ENCODE measurements at regions not wholly inside any gene's neighbourhood (a gene's known extent, or its start where the extent isn't known, plus 50 kb on each side); places are given as distances from the start of the nearest gene placed in this dataset.
"Not testable (repeated sequence)": the region's sequence is repeated elsewhere in the genome, so short reads cannot be mapped to it uniquely, and the experiment has no call there.

DNA sequence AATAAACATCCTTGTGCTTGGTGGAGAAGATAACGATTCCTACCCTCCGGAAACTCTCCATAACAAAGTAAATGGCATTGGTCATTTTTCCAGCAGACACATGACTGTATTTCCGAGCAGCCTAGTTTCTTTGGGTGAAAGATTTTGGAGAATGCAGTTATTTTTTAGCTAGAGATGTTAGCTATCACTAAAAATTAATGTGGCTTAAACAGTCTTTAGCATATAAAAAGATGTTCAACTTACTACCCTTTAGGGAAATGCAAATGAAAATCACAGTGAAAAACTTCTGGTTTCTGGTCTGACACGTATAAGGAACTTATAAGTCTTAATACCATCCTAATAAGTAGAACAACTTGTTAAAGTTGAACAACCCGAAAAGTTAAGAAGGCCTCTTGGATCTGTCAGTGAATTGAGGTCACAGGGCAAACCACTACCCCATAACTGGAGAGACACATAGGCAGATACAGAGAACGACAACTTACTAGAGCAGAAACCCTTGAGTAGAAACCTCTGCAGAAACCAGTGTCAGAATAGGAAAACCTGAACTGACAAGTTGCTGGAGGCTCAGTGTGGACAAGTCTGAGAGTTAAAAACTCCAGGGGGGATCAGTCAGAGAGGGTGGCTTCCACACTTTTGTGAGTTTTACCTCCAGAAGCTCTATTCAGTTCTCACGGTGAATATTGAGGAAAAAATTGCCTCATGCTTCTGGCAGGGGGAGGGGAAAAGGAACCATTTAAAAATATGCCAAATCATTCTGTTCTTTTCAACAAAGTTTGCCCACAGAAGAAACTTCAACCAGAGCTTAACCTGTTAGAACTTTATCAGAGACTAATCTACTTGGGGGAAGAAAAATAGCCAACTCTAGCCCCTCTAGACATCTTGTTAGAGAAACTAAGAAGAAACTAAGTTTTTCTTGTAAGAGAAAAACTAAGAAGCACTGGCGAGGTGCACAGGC, 325.2 kb upstream of the RPS23 start:
- DNase-seq (ENCODE audit: low read depth in 2 of 2) = no peak

DNA sequence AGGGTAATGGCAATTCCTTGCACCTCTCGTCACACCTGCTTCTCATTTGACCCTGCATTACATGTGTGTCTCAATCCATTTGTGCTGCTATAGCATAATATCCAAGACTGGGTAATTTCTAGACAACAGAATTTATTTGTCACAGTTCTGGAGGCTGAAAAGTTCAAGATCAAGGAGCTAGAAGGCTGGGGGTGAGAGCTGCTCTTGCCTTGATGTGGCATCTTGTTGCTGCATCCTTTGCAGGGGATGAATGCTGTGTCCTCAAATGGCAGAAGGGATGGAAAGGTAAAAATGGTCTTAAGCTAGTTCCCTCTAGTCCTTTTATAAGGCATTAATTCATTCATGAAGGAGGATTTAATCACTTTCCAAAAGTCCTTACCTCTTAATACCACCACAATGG, 323.7 kb upstream of the RPS23 start:
- DNase-seq (ENCODE audit: low read depth in 2 of 2) = no peak

DNA sequence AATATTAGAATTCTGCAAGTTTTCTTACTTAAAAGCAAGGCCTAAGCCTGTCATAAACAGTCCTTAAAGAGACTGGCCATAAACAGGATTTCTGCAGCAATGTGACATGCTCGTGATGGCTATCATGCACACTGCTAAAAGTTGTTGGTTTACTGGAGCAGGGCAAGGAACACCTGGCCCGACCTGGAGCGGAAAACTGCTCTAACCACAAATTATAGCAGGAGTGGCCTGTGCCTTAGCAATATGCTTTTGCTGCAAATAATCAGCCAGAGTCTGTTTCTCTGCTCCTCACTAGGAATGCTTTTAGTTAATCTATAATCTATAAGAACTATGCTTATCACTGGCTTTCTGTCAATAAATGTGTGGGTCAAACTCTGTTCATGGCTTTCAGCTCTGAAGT, 322.9 kb upstream of the RPS23 start:
- no peak for DNase-seq (ENCODE audit: low read depth in 2 of 2)

DNA sequence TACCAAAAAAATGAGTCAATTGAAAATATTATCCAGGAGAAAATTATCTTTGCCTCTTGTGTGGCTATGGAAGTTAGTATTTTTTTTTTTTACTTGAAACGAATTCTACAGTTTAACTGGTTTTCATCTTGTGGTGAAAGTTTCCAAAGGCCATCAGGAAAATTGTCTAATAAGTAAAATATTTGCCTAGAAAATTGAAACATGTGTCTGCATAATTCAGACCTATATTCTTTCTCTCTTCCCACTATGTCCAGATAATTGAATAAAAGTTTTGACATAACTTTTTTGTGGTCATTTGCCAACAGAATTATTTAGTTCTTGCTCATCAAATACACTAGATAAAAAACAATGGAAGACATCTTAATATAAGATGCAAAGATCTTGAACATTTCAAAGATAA, 321.5 kb upstream of the RPS23 start:
- no peak for DNase-seq (ENCODE audit: low read depth in 2 of 2)

DNA sequence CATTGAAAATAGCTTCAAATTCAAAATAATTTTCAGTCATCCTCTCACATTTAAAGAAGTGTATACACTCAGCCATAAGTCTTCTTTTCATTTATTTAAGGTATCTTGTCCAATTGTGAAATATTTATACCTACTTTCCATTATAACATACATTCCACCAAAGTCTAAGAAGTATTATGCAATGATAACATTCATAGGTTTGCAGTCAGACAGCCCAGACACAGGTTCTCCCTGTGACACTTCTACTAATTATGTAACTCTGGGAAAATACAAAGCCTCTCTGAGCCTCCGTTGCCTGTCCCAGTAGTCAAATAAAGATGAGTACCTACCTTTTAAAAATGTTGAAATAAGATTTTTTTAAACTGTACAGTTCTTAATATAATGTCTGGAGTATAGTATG, 320.9 kb upstream of the RPS23 start:
- DNase-seq (ENCODE audit: low read depth in 2 of 2) = no peak

DNA sequence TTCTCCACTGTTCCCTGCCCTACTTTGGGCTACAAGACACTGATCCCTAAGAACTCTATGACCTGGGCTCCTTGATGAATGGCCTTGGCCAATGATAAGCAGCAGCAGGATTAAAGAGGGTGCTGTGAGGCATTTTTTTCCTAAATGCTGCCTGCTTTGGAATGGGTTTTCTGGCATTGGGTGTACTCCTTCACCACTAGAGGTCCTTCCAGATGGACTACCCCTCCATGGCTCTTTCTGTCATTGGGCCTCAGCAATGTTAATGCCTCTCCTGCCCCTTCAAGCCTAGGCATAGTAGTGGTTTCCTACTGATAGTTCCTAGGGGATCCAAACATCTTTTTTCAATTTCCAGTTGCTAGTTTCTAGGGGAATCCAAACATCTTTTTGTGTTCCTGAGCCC, 319.3 kb upstream of the RPS23 start:
- no peak for DNase-seq (ENCODE audit: low read depth in 2 of 2)

DNA sequence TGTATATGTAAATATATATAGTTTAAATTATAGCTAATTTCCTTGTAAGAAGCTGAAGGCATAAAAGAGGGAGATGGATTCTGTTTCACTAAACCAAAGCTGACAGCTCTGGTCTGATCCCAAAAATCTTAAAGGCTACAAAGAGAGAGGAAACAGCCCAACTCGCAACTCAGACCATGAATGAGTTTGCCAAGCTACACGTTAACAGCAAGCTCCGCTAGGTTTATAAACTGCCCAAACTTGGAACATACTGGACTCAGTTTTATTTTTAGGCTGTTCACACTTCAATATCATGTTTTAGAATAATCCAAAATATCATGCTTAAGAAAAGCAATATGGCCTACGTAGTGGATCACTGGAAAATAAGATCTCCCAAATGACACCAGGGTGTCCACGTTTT, 318.3 kb upstream of the RPS23 start:
- no peak for DNase-seq (ENCODE audit: low read depth in 2 of 2)

DNA sequence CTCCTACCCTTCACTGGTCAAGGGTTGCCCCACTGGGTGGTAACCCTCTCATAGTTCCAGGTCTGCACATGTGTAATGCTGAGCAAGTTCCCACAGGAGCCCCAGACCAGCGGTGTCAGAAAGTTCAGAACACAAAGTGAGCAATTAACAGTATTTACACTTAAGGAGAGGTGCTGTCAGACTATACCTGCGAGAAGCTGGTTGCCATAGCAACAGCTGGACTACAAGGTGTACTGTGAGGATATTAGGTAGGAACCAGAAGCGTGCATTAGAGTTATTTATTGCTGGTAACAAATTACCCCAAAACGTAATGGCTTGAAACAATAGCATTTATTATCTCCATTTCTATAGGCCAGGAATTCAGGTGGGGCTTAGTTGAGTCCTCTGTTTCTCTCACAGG, 317.0 kb upstream of the RPS23 start:
- no peak for DNase-seq (ENCODE audit: low read depth in 2 of 2)

DNA sequence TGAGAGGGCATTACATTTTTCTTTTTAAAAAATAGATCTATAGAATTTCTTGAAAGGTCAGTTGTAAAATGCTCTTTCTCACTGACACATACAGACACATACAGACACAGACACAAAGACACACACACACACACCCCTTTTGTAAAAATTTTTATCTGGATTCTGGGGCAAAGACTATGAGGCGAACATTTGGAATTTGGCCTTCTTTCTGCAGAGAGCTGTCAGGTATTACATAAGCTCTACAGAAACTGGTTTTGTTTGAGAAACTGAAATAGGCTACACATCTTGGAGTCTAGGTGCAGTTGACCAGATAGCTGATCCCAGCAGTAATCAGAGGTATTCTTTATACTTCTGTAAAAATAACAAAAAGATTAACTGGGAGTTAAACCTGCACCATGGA, 315.9 kb upstream of the RPS23 start:
- no peak for DNase-seq (ENCODE audit: low read depth in 2 of 2)

DNA sequence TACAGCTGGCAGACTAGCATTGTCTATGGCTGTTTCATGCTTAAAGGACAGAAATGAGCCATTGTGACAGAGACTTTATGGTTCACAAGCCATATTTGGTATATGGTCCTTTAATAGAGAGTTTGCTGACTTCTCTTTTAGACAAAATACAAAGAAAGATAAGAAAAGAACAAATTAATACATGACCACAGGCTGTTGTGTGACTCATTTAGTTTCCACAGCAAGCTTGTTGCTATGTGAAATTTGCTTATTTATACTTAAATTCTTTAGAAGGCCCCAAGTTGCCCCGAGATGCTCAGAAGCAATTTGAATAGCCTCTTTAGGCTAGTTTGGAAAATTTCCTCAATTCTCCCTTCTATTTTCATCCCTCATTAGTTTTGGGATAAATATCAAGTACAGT, 315.3 kb upstream of the RPS23 start:
- no peak for DNase-seq (ENCODE audit: low read depth in 2 of 2)

DNA sequence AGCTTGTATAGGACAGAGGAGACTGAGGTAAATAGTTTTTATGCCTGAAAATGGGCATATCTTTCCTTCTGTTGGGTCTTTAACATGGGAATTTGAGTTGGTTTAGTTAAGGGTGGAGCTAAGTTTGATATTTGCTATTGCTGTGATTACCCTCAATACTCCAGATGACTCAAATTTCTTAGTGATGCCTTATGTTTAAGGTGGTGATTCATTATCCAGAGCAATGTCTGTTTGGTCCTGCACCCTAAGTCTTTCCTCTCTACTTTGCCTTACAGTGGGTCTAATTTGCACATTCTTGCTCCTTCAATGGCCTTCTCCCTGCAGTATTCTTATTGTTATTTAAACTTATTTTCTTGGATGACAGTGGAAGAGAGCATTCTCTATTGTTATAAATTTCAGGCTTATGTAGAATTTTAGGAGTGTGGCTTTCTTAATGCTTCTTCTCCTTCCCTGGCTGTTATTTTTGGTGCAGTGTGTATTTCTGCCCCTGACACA, 312.9 kb upstream of the RPS23 start:
- no peak for DNase-seq (ENCODE audit: low read depth in 2 of 2)

DNA sequence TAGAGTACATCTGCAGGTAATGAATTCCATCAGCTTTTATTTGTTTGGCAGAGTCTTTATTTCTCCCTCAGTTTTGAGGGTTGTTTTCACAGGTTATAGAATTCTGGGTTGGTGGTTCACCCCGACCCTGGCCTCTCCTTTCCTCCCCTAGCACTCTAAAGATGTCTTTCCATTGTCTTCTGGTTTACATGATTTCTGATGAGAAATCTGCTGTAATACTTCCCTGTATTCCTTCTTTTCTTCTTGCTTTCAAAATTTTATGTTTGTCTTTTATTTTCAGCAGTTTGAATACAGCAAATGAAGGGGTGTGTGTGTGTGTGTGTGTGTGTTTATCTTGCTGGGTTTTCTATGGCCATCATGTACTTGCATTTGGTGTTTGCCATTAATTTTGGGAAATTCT, 312.0 kb upstream of the RPS23 start:
- no peak for DNase-seq (ENCODE audit: low read depth in 2 of 2)

DNA sequence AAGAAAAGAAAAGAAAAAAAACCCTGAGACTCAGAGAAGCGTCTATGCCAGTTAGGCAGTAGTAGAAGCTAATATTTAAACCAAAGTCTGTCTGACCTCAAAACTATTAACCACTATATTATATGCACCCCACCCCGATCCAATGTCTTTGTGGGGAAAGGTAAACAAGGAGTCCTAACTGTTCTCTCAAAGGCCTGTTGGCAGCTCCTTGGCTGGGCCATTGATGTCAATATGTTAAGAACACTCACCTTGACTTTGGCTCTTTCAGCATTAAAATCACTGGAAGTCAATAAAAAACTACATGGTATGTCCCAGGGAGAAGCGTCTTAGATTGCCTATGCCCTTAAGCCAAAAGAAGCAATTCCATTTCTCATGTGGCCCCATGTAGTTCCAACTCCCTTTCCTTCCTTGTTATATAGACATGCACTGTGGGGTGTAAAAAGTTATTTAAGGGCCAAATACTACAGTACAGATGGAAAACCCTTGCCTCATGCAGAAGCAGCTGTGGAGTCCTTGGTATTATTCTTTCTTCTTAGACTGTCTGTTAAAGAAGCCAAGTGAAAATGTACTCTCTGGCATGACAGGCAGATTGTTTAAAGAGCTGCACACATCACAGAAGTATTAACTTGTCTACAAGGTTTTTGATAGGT, 308.6 kb upstream of the RPS23 start:
- no peak for DNase-seq (ENCODE audit: low read depth in 2 of 2)

DNA sequence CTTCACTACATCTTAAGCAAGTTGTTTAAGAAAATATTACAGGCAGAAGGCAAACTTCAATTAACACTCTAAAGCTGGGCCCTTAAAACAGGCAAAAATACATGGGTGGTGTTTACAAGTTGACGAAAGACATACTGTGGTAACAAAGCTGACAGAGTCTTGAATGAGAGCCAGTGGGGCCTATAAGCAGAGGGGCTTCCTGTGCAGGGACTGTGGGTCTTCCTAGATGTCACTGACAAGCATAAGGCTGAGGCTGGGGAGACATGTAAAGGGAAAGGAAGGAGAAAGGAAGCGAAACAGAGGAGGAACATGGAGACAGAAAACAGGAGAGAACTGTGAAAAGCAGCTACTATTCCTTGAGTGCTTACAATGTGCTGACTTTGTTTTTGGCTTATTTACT, 308.0 kb upstream of the RPS23 start:
- no peak for DNase-seq (ENCODE audit: low read depth in 2 of 2)

DNA sequence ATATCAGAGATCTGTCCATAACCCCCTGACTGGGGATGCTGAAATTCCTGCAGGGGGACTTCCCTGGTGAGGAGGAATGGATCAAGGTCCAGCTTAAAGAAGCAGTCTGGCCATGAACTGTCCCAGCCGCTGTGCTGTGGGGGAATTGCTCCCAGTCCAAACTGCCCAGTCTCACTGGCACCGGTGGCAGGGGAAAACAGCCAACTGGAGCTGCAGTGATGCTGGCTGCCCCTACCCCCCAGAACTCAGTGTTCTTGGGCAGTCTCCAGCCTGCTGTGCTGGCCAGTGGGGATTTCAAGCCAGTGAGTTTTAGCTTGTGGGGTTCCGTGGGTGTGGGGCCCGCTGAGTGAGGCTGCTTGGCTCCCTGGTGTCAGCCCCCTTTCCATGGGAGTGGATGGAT, 306.5 kb upstream of the RPS23 start:
- no peak for DNase-seq (ENCODE audit: low read depth in 2 of 2)

DNA sequence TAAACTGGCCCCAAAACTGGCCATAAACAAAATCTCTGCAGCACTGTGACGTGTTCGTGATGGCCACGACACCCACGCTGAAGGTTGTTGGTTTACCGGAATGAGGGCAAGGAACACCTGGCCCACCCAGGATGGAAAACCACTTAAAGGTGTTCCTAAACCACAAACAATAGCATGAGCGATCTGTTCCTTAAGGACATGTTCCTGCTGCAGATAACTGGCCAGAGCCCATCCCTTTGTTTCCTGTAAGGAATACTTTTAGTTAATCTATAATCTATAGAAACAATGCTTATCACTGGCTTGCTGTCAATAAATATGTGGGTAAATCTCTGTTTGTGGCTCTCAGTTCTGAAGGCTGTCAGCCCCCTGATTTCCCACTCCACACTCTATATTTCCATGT, 305.2 kb upstream of the RPS23 start:
- DNase-seq (ENCODE audit: low read depth in 2 of 2) = not testable (repeated sequence)

DNA sequence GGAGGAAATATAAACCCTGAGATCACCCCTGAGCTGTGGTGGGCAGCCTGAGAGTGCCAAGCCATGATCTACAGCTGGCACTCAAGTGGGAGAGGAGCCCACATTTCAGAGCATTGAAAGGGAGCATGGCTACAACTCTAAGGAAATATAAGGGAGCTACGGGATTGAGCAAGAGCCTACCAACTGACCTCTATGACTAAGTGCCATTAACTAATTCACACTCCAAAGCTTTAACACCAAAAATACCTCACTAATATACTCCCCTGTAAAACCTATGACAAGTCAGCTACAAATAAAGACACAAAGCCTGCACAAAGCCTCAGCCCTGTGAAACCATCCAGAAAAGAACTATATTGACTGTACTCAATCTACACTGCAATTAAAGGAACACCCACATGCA, 286.8 kb upstream of the RPS23 start:
- no peak for DNase-seq (ENCODE audit: low read depth in 2 of 2)

DNA sequence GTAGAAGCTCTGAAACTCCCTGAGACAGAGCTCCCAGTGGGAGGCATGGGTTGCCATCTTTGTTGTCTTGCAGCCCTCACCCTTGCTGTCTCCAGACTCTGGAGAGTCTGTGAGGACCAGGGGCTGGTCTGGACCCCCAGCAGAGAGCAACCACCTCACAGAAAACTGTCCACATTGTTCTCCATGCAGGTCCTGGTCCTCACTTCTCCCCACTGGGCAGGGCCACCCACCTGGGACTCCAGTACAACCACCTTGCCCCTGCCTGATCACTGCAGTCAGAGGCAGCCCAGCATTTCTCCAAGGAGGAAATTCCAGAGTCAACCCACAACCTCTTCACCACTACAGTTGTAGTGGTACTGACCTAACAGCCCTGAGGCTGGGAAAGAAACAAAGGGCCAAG, 285.6 kb upstream of the RPS23 start:
- no peak for DNase-seq (ENCODE audit: low read depth in 2 of 2)

DNA sequence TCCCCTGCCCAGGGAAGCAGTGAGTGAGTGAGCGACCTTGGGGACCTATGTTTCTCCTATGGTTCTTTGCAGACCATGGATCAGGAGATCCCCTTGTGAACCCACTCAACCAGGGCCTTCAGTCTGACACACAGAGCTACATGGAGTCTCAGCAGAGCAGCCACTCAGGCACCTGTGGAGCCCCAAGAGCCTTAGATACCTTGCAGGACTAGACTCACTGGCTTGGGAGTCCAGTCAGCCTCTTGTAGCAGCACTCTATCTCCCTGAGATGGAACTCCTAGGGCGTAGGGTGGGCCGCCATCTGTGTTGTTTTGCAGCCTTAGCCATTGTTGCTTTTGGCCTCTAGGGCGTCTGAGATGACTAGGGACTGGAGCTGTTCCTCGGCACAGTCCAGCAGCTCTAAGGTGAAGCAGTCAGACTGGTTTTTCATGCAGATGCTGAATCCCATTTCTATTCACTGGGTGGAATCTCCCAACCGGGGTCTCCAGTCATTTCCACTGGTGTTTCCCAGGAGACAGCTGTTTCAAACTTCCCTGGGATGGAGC, 284.6 kb upstream of the RPS23 start:
- DNase-seq (ENCODE audit: low read depth in 2 of 2) = no peak

DNA sequence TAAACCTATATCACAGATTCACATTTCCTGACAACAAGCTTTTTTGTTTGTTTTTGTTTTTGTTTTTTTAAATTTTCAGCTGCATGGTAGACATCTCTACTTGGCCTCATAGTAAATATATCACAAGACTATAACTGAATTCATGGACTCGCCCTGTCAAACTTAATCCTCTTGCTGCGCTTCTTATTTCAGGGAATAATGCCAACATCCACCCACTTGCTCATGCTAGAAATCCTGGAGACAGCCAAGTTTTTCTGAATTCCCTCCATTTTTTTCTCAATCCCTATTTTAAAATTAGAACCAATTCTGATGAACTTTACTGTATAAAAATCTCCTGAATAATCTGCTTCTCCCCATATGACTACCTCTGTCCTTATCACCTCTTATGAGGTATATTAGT, 283.6 kb upstream of the RPS23 start:
- DNase-seq (ENCODE audit: low read depth in 2 of 2) = no peak

DNA sequence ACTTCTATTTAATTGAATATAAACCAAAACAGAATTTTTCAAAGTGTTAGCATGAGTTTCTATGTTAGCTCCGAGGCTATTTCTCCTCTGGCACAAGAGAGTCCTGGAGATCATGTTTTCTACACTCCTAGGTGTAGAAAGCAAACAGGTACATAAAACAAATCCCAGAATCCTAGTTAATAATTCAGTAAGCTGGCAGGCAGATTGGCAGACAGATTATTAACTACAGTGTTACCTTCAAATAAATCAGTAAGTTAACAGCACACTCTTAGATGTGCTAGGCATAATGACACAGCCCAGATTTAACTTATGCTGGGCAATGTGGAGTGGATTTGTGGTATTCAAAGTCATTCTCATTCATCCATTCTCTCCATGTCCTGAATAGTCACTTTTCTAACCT, 282.8 kb upstream of the RPS23 start:
- no peak for DNase-seq (ENCODE audit: low read depth in 2 of 2)

DNA sequence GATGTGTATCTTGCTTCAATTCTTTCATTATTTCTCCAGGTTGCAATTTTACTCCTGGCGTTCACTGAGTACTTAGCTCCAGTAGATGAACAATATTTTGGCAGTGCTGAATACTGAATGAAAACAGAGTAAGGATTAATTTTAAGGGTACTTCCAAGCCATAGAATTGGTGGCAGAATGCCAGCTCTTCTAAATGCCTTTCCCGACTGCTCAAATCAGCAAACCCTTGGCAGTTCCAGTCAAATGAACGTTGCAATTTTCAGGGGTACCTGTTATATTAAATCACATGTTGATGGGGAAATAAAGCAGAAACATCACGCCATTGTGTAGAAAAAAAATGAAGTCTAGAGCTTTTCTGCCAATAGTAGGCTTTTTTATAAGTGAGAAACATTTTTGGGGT, 282.4 kb upstream of the RPS23 start:
- DNase-seq (ENCODE audit: low read depth in 2 of 2) = no peak

DNA sequence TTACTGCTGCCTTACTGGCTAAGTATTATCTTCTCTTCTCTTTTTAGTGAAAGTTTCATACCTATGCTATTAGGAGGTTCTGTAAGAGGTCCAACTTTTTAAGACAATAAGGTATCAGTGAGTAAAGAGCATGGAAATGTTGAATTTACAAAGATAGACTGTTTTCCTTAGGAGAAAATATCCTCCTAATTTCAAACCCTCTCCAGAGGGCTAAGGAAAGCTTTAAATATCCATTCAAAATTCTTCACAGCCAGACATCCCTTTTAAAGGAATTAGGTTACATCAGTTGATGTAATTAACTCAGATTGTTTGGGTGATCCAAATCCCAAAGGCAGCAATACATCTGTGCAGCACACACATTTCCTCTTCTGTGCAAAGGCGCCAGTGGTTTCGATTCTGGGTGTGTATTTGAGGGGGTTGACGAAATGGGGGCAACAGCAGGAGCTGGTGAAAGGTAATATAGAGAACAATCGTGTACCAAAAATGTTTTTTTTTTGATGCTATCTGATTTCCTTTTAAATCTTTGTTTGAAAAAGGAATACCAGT, 273.8 kb upstream of the RPS23 start:
- DNase-seq (ENCODE audit: low read depth in 2 of 2) = no peak
